DMS53 treated with DMSO at 0.1 percent for 48 hours (cell line): ENCODE measurements at regions not wholly inside any gene's neighbourhood (a gene's known extent, or its start where the extent isn't known, plus 50 kb on each side); places are given as distances from the start of the nearest gene placed in this dataset.
"Not testable (repeated sequence)": the region's sequence is repeated elsewhere in the genome, so short reads cannot be mapped to it uniquely, and the experiment has no call there.

Source experiments
- DNase-seq: peaks from one replicate; lab custom pipeline; 2025; ENCODE audit not compliant: unreplicated experiment; lab: John Stamatoyannopoulos, UW

GRCh38 chr11:42674436-42674835 is 637.4 kb upstream of the API5 start:
- no peak for DNase-seq

- no peak for DNase-seq
Measured at GRCh38 chr11:42707541-42707940, 604.3 kb upstream of the API5 start.

- DNase-seq = no peak
Measured at GRCh38 chr11:42709216-42709615, 602.6 kb upstream of the API5 start.

GRCh38 chr11:42713279-42713678 is 598.5 kb upstream of the API5 start:
- DNase-seq = no peak

- no peak for DNase-seq
Measured at GRCh38 chr11:42713753-42714152, 598.0 kb upstream of the API5 start.

- DNase-seq = no peak
Measured at GRCh38 chr11:42720716-42721563, 590.9 kb upstream of the API5 start.

GRCh38 chr11:42727879-42728278 is 583.9 kb upstream of the API5 start:
- no peak for DNase-seq

- DNase-seq = no peak
Measured at GRCh38 chr11:42762348-42762747, 549.4 kb upstream of the API5 start.

GRCh38 chr11:42764936-42765335 is 546.9 kb upstream of the API5 start:
- no peak for DNase-seq

- DNase-seq = no peak
Measured at GRCh38 chr11:42768576-42768975, 543.2 kb upstream of the API5 start.

- peak; percentile 21 for DNase-seq
Measured at GRCh38 chr11:42770444-42771065, 541.2 kb upstream of the API5 start.

GRCh38 chr11:42772886-42773285 is 538.9 kb upstream of the API5 start:
- no peak for DNase-seq

- no peak for DNase-seq
Measured at GRCh38 chr11:42773729-42774128, 538.1 kb upstream of the API5 start.

- no peak for DNase-seq
Measured at GRCh38 chr11:42774567-42774966, 537.2 kb upstream of the API5 start.

GRCh38 chr11:42777776-42778175 is 534.0 kb upstream of the API5 start:
- no peak for DNase-seq

GRCh38 chr11:42778193-42778592 is 533.6 kb upstream of the API5 start:
- DNase-seq = no peak

GRCh38 chr11:42779555-42779954 is 532.2 kb upstream of the API5 start:
- no peak for DNase-seq

GRCh38 chr11:42786981-42787380 is 524.8 kb upstream of the API5 start:
- DNase-seq = no peak

GRCh38 chr11:42795483-42795882 is 516.3 kb upstream of the API5 start:
- DNase-seq = not testable (repeated sequence)

GRCh38 chr11:42800041-42800440 is 511.8 kb upstream of the API5 start:
- no peak for DNase-seq

GRCh38 chr11:42802201-42802899 is 509.4 kb upstream of the API5 start:
- DNase-seq = no peak

GRCh38 chr11:42806191-42806590 is 505.6 kb upstream of the API5 start:
- no peak for DNase-seq
